DMS153 treated with DMSO at 0.1 percent for 48 hours (cell line): ENCODE measurements at regions not wholly inside any gene's neighbourhood (a gene's known extent, or its start where the extent isn't known, plus 50 kb on each side); places are given as distances from the start of the nearest gene placed in this dataset.

ENCODE experiments used
- DNase-seq: peaks from one replicate; lab custom pipeline; 2025; ENCODE audit not compliant: unreplicated experiment; lab: John Stamatoyannopoulos, UW

DNA sequence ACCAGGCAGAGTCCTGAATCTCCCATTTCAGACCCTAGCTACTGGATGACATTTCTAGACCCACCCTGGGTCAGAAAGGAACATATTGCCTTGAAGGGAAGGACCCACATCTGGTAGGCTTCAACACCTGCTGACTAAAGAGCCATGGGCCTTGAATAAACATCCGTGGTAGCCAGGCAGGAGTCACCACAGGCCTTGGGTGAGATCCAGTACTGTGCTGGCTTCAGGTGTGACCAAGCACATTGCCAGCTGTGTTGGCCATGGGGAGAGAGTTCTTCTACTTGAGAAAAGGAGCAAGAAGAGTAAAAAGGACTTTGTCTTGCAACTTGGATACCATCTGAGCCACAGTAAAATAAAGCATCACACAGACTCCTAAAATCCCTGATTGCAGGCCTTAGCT is 332.6 kb downstream of the SLC16A7 start:
- DNase-seq = no peak

DNA sequence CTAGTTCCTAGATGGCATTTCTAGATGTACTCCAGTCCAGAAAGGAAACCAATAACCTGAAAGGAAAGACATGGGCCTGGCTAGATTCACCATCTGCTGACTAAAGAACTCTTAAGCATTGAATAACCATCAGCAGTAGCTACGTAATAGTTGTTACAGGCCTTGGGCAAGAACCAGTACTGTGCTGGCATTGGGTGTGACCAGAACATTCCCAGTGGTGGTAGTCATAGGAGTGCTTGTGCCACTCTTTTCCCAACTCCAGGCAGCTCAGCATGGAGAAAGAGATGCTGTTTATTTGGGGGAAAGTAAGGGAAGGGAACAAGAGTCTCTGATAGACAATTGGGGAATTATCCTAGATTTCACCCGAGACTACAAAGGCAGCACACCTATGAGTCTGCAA is 333.3 kb downstream of the SLC16A7 start:
- DNase-seq = no peak

DNA sequence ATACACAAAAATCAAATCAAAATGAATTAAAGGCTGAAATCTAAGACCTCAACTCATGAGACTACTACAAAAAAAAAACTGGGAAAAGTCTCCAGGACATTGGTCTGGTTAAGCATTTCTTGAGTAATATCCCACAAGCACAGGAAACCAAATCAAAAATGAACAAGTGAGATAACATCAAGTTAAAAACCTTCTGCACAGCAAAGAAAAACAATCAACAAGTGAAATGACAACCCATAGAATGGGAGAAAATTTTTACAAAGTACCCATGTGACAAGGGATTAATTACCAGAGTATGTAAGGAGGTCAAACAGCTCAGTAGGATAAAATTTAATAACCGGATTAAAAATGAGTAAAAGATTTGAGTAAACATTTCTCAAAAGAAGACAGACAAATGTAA is 338.7 kb downstream of the SLC16A7 start:
- DNase-seq = no peak

DNA sequence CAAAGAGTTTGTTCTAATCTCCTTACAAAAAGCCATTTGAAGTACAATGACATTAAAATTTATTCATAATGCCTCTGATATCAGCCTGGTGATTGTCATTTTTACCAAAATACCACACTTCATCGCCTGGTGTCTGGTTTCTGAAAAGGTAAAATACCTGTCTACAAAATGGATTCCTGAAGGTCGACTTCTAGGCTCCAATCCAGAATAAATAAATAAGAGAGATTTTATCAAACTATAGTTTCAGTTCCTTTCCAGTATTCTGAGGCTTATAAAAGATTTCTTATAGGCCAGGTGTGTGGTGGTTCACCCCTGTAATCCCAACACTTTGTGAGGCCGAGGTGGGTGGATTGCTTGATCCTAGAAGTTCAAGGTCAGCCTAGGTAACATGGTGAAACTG is 340.7 kb downstream of the SLC16A7 start:
- no peak for DNase-seq

DNA sequence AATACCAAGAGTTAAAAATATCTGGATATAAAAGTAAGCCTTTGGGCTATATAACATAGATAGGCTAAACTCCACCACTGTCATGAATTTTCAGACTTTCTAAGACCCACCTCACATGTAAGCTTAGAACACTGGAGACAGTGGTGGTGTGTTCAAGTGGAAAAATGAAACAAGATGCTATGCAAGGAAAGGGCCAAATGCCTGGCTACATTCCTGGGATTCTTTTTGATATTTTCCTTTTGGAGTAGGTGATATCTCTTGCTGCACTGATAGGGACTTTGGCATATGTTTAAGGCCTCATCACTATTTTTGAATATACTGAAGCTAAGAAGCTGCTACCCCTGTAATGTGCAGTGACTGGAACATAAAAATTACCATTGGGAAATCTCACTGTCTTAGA is 341.3 kb downstream of the SLC16A7 start:
- DNase-seq = no peak

DNA sequence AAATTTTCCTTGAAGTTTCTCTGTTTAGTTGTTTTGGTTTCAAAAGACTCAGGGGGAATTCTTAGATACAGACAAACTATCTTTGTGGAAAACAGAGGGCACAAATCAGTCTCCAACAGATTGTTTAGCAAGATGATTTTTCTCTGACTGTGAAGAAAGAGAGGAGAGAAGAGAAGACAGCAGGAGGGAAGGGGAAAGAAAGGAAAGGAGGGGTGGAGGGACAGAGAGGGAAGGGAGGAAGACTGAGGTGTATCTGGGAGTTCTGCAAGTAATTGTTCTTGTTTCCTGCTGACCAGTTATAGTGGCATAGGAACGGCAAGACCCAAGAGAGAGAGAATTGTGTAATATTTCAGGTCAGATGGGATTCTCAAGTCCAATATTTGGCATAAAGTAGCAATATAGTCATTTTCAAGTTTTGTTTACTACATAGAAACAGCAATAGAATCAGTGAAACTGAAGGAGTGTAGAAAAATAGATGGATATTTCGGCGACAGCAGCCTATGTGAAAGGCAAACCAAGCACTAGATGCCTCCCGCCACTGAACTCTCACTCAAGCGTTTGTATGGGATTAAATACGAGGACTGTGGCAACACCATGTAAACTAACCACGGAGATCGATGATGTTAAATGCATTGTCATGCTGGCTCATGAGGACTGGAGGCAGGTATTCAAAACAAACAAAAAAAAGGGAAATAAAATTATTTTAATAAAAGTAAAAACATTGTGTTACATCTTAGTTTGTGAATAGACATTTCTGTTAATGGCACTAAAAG is 342.5 kb downstream of the SLC16A7 start:
- no peak for DNase-seq

DNA sequence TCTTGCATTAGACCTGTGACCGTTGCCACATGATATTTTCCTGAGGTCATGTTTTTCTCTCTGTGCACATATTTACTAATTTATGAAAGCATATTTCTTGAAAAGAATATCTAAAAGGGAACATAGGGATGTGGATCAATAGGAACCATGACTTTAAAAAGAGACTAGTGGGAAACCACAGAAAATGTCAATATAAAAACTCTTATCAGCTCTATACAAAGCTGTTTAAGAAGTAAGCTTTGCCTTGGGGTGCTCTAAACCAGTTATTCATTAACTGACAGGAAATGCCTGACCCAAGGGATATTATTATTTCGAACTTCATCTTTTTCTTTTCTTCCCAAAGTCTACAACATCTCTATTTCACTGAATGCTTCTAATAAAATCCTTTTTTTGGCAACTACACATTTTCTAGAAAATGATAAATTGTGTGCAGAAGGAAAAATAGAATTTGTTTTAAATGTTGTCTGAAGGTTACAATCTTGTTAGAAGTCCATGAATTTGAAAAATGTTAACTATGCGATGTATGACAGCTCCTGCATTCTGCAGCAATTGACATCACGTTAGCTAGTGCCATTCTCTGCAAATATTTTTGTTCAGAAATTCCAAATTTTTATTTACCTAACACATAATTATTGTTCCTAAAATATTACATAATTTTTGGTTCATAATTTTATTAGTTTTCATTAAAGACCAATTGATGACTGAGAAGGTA is 345.0 kb downstream of the SLC16A7 start:
- no peak for DNase-seq

DNA sequence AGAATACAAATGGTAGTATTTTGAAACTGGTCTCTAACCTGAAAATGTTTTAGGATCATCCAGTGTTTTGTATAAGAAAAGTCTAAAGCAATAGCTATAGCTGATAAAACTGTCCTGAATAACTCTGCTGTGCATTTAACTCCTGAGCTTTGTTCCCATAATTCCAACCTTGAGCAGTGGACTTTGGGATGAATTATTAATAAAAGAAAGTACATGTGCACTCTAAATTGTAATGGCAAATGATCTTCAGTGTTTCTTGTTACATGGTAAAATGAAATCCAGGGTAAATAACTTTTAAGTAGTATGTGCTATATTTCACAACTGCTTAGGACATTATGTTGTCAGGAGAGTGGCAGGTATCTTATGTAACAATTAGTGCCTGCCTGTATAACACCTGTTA is 345.6 kb downstream of the SLC16A7 start:
- DNase-seq = no peak

DNA sequence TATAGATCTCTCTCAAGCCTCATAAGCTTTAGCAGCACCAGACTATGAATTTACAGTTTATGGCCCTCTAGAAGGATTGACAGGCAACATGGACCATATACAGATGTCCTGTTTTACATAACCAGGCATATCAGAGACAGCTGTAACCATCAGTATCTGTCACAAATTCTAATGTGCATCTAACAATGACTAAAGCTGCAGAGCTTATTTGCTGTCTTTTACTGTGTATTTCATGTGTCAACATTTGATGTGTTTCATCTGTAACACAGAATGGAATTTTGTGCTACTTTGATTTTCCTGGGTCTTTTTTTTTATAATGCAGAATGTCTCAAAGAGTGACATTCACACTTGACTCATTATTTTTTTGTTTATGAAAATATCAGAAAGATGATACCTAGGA is 348.3 kb downstream of the SLC16A7 start:
- no peak for DNase-seq

DNA sequence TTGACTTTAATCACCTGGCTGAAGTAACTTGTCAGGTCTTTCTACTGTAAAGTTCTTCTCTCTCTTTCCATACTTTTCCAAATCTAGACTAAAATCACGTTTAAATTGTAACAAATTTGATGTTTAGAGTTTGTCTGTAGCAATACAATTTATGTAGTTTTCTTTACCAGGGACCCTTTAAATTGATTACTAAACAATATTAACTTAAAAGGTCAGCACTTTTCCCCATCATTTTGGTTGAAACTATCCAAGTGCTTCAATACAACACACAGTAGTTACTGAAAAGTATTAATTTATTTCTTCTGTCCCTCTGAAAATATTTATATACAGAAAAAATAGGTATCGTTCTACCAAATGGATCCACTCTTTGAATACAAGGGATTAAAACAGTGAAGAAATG is 350.8 kb downstream of the SLC16A7 start:
- no peak for DNase-seq

DNA sequence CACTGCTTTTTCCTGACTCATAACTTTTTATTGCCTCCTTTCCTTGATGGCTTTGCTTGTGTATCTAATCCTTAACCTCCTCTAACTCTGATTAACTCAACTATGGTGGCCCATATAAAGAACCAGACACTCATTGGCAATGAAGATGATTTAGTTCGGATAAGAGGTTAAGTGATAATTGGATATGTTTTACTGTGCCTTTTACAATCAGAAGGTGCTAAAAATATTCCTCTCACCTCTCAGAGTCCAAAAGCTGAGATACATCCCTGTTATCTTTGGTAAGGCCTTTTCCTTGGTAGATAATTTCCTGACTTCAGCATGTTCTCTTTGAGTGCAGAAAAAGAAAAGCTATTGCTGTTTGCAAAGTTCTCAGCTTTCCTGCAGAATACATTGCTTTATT is 367.7 kb downstream of the SLC16A7 start:
- DNase-seq = no peak

DNA sequence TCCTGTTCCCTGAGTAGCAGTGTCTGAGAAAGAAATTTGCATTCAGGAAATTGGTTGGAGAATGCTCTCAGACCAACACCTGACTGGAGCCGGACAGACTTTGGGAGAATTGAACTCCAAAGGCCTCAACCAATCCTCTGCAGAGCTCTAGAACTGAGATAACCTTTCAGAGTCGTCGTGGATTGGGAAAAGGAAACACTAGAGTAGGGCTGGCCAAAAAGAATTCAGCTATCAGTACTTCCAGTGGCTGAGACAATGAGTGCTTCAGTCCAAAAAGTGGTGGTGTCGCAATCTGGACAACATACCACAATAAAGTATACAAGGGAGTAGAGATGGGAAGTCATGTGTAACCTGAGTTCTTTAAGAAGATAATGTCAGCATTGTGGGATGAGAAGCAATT is 377.1 kb downstream of the SLC16A7 start:
- DNase-seq = no peak

DNA sequence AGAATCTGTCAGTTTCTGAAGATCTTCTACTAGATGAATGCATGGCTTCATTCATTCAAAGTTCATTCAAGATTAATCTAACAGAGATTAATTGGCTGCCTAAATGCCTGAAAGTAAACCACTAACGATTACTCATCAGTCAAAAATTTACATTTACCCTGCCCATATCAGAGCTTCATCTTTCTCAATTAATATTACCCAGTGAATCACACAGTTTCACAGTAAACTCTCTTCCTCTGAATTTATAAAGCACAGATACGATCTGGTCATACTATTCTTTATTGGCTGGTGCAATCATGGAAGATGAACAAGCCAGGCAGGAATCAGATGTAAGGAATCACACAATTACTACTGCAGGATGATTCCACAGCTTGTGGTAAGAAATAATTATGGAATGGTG is 377.7 kb downstream of the SLC16A7 start:
- DNase-seq = no peak

DNA sequence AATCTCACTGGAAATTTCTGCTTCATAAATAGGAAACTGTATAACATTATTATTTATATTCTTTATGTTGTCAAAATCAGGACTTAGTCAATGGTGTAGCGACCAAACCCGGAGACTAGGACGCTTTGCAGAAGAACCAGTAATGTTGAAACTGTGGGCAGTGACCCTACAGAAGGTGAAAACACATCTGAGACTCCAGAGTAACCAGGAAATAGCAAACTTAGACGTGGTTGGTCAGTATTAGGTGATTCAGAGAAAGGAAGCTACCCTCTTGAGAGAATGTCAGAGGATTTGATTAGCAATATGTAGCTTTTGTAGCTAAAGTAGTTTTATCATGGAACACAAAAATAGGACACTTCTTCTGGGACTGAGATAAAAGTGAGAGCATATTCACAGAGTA is 381.9 kb downstream of the SLC16A7 start:
- no peak for DNase-seq

DNA sequence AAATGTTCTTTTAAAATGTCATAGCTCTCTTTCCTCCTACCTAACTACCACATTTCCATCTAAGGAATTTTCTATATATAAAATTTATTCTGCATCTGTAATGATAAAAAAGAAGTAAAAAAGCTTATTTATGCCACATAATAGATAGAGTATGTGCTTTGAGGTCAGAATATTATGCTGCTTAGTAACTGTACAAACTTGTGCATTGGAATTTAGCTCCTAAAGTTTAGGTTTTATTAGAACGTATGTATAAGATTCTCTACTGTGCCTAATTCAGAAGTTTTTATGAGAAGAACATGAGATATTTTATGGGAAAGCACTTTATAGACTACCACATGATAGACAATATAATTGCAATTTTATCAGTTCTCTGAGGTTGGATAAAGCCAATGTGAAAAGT is 384.6 kb downstream of the SLC16A7 start:
- no peak for DNase-seq

DNA sequence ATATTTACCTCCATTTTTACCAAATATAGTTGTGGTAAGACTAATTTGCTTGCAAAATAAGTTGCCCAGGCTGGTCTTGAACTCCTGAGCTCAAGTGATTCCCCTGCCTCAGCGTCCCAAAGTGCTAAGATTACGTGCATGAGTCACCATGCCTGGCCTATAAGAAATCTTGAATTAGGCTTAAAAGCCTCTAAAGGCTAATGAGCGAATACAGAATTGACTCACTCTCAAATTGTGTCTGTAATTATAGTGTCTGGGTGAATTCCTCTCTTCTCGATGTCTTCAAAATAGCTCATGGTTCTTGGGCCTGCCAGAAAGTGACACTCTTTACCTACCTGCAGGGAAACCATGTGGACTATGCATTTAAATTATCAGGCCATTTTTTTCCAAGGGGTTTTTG is 403.5 kb downstream of the SLC16A7 start:
- DNase-seq = no peak

DNA sequence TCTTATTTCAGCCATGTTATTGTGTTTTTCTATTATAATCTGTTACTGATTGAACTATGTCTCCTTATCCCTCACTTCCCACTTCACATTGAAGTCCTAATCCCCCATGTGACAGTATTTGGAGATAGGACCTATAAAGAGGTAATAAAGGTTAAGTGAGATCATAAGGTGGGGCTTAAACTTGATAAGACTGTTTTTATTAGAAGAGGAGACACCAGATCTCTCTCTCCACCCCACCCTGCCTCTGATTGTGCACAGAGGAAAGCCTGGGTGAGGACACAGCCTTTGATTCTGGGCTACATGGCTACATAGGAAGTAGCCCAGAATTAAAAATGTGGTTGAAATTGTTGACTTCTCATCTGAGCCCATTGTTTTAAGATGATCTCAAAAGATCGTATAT is 414.7 kb downstream of the SLC16A7 start:
- no peak for DNase-seq

DNA sequence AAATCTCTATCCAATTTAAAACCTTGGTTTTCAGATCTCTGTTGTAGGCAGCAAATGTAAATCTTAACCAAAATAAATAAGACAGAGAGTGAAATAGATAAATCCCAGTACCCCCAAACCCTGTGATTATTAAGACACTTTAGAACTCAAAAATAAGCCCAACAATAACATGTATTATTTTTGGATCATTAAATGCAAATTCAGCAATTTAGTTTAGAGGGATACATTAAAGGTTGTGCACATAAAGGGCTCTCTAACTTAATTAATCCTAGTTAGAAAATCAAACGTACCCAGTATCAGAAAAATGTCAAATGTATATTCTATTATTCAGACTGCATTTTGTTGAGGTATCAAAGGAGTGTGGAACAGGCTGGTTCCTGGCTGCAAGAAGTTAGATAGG is 416.8 kb downstream of the SLC16A7 start:
- no peak for DNase-seq

DNA sequence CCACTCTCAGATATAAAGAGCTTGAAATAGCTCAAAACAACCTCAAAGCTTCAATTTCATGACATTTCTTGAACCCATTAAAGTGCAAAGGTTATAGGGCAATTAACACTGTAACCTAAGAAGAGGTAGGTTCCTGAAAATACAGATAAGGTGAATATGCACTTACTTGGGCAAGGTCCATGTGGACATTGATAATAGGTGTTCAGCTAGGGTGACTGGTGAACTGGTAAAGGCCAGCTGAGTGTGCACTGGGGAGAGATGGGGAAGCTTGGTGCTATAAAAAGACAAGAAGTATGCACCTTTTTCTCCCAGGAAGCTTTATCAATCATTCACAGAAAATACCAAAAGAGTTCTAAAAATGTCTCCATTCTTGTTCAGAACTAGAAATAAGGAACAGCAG is 418.6 kb downstream of the SLC16A7 start:
- no peak for DNase-seq

DNA sequence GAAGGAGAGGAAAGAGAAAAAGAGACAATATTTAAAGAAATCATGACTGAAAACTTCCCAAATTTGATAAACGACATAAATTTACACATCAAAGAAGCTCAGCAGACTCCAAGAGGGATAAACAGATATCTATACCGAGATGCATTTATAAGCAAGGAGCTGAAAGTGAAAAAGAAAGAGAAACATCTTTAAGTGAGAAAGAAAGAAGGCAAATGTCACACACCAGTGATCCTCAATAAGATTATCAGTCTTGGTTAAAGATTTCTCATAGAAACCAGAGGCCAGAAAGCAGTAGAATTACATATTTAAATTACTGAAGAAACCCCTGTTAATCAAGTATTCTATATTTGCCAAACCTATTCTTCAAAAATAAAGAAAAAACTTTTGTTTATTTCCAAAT is 424.2 kb downstream of the SLC16A7 start:
- no peak for DNase-seq

DNA sequence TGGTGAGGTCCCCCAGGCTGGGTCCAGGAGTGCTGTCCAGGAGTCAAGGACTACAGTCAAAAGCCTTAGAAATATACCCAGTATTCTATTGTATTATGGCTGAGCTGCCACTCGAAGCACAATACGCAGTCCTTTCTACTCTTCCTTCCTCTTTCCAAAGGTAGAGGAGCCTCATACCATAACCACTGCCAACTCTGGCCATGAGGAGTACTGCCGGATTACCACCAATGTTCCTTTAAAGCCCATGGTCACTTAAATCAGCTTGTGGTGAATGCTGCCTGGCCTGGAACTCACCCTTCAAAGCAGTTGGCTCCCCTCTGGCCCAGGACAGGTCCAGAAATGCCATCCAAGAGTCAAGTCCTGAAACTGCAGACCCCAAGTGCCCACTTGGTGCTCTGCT is 425.4 kb downstream of the SLC16A7 start:
- DNase-seq = no peak

DNA sequence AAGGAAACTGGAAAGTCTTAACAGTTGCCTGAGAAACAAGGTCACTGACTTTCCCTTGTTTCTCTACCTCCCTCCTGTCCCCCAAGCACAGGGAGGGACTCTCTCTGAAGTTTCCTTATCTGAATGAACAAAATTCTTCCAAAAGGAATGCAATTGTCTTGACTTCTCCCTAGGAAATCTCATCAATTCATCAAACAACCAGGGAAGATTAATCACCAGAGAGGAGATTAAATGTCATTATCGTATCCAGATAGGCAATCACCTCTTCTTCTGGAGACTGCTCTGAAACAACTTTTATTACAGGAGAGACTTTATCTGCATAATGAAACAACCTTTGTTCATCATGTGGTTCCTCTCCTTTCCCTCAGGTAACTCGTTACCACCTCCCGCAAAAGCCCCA is 431.4 kb downstream of the SLC16A7 start:
- no peak for DNase-seq

DNA sequence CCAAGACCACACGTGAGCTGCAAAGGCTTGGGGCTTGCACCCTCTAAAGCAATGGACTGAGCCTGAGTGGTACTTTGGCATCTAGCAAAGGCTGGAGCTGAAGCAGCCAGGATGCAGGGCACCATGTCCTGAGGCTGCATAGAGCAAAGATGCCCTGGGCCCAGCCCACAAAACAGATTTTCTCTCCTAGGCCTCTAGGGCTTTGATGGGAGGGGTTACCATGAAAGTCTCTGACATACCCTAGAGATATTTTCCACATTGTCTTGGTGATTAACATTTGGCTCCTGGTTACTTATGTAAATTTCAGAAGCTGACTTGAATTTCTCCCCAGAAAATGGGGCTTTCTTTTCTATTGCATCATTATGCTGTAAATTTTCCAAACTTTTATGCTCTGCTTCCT is 438.3 kb downstream of the SLC16A7 start:
- DNase-seq = no peak
